Midbrain (tissue), 1 donor: ENCODE measurements at regions not wholly inside any gene's neighbourhood (a gene's known extent, or its start where the extent isn't known, plus 50 kb on each side); places are given as distances from the start of the nearest gene placed in this dataset.
"Not testable (repeated sequence)": the region's sequence is repeated elsewhere in the genome, so short reads cannot be mapped to it uniquely, and the experiment has no call there.

ENCODE experiments used
- DNase-seq: peaks from one replicate; lab custom pipeline; 2025; lab: John Stamatoyannopoulos, UW

- not testable (repeated sequence) for DNase-seq
These were observed 57.4 kb downstream of the FTHL17 start for GRCh38 chrX:31014474-31014873.

GRCh38 chrX:31012509-31013025, 59.3 kb downstream of the FTHL17 start:
- no peak for DNase-seq

GRCh38 chrX:31007321-31007720, 64.5 kb downstream of the FTHL17 start:
- no peak for DNase-seq

DNA sequence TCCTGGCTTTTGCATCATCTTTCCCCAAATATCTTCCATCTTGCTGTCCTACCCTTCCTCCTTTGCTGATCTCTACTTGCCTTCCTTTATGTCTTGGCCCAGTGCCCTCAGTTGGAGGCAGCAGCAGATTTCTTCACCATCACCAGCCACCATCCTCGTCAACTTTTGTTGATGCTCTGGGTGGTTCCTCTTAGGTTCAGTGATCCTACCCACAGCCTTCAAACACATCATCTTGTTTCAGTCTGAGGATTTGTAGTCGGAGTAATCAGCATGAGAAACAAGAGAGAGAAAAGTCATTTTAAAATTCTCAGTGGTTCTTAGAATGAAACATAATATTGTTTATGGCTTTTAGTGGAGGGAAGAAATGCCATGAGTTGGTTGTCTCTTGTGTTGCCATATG, 65.8 kb downstream of the FTHL17 start:
- DNase-seq = no peak

DNA sequence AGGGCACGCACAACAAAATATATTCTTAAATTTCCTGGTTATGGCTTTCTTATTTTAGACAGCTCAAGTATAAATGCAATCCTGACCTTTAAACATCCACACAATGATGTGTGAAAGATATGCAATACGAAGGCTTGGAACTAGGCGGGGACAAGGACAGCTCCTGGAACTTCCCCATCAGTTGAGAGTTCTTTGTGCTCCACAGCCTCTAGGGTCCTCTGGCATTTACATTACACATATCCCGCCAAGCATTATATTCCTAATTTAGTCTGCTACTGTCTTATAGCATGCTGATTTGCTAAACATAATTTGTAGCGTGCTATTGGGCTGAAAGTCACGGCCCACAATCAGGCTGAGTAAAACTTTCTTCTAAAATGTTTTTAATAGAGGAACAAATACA, 74.4 kb downstream of the FTHL17 start:
- no peak for DNase-seq

DNA sequence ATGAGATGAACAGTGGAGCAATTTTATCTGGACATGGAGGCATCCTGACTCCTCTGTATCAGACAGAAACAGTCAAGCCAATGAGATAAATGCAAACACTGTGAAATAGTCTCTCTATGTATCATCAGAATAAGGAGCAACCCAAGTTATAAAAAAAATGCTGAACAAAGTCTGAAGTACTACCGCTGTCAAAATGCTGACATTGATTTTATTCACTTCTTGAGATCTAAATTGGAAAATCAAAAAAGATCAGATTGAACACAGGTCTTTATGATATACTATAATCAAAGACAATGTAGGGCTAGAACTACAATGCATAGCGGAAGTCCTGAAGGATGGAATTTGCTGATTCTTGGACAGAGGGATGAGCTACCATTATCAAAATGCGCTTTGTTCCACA, 76.1 kb downstream of the FTHL17 start:
- DNase-seq = no peak

DNA sequence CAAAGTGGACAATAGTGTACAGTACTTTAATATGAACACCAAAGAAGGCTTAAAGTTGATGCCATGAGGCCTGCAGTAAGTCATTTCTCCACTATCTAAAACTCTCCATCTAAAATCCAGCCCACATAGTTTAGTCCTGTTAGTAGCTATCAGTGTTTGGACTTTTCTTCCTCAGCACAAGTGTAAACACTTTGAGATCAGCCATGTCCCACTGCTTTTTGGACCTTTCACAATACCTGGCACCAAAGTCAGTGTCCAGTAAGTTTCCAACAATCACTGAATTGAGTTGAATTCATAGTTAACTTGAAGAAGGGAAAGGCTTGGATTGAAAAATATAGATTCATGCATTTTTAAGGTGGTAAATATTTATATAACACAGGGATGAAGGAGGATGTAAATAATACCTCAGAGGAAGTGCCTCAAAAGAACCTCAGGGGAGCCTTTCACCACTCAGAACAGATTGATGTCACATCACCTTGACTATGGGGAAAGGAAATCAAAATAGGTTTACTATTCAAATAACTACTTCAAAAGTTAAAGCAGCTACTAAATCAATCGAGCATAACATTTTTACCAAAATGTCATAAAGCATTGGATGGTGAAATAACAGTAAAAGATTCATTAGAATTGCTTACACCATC, 76.7 kb downstream of the FTHL17 start:
- no peak for DNase-seq

DNA sequence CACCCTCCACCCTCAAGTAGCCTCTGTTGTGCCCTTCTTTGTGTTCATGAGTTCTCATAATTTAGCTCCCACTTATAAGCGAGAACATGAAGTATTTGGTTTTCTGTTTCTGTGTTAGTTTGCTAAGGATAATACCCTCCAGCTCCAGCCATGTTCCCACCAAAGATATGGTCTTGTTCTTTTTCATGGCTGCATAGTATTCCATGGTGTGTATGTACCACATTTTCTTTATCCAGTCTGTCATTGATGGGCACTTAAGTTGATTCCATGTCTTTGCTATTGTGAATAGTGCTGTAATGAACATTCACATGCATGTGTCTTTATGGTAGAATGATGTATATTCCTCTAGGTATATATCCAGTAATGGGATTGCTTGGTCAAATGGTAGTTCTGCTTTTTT, 77.8 kb downstream of the FTHL17 start:
- DNase-seq = not testable (repeated sequence)

GRCh38 chrX:30992381-30992904, 79.4 kb downstream of the FTHL17 start:
- no peak for DNase-seq

GRCh38 chrX:30990361-30990760, 81.5 kb downstream of the FTHL17 start:
- DNase-seq = no peak

GRCh38 chrX:30982467-30982866, 89.4 kb downstream of the FTHL17 start:
- no peak for DNase-seq

- DNase-seq = no peak
These were observed 89.9 kb downstream of the FTHL17 start for GRCh38 chrX:30981968-30982367.

DNA sequence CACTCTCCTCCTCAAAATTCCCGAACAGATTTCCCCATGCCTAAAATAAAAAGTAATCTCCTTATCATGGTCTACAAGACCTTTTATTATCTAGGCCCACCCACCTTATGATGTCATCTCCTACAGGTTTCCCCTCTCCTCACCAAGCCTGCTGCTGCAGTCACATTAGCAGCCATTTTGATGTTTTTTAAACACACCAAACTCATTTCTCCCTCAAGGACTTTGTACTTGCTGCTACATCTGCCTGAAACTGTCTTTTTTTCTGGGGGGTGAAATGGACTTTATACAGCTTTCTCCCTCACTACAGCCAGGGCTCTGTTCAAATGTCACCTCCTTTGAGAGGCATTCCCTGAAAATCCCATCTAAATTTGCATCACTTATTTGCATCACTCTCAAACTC, 90.2 kb upstream of the TAB3 start:
- no peak for DNase-seq

DNA sequence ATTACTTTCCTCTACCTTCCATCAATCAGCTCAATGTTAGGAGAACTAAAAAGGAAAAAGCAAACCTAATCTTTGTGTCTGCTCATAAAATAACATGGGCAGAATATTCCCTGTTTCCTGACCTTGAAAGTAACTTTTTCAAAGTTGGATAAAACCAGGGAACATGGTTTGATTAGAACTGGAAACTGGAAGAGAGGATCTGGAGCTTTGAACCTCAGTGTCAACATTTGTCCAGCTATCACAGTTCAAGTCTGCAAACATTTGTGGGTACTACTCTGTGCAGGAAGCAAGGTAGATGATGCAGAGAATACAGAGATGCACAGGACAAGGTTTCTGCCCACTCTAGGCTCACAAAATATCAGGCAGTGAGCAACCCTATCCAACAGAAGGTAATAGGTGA, 86.4 kb upstream of the TAB3 start:
- DNase-seq = no peak

GRCh38 chrX:30973784-30974427, 84.9 kb upstream of the TAB3 start:
- DNase-seq = no peak

DNA sequence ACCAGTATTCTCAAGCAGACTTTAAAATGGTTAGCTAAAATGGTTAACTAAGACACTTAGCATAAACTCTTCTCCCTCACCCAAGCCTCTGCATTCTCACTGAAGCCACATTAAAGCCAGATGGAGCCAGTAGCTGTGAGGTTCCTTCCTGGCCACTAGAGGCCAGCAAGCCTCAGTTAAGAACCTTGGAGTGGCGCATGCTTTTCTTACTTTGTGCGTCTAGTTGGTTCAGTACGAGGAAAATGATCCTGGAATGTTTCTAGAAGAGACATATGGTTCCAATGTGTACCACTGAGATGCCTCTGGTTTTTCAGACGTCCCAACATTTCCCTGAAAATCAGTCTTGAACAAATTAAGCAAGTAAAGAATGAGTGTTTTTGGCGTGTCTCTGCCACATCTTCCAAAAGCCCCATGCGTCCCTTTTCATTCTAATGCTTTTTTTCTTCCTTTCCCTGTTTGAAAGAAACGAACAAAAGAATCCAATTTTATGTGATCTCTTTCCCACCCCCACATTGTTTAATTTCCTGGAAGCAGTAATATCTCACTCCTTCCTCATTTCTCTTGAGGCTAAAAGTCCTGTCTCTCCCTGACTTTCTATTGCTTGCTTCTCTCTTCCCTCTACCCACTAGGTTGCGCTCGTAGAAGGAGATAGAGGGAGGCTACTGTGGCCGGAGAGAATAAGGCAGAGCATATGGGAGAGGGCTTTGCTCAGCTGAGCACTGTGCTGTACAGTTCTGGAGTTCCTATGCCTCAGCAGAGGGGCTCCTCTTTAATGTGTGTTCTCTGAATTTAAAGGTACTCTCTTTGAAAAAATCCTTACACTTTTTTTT, 82.9 kb upstream of the TAB3 start:
- peak; percentile 0 for DNase-seq

DNA sequence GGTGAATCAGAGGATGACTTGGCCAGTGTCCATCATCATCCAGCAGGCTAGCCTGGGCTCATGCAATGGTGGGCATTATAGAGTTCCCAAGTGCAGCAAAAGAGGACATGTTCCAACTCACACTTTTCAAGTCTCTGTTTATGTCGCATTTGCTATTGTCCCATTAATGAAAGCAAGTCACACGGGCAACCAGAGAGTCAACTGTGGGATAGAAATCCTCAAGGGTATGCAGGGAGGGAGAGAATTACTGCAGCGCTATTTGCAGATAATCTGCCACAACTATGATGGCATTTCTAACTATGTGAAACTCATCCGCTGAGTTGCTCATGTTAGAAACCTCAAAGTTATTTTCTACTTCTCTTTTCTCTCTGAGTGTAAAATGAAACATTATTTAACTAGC, 78.5 kb upstream of the TAB3 start:
- no peak for DNase-seq

GRCh38 chrX:30965767-30966166, 76.7 kb upstream of the TAB3 start:
- no peak for DNase-seq

- DNase-seq = no peak
These were observed 72.5 kb upstream of the TAB3 start for GRCh38 chrX:30961387-30962174.

DNA sequence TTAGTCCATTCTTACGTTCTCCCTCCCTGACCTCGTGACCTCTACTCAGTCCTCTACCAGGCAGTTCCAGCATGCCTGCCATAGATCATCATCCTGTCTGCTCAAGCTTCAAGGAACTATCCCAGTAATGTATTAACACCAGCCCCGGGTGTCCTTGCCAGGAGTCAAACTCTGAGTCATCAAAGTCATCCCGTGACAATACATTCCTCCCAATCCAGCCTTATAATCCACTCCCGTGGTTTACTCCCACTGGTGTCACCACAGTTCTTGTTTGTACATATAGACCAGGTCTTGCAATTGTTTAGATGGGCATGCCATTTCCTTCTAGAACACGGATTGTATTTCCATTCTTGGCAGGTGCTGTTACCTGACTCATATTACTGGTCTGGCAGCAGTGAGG, 68.7 kb upstream of the TAB3 start:
- DNase-seq = no peak

GRCh38 chrX:30955687-30956086, 66.6 kb upstream of the TAB3 start:
- DNase-seq = no peak

DNA sequence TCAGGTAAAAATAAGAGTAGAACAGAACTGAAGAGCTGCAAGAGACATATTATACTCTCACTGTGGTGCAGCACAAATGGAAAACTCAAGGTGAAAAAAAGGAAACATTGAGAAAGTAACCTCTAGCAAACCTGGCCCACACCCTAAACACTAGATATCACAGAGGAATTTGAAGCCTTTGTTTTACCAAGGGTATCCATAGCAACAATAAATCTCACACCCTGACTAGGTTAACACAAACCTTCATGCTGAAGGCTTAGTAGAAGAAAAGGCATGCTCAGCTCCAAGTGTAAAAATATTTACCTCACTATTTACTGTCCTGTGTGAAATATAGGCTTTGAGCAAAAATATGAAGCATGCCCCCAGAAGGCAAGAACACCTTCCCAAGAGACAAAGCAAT, 61.9 kb upstream of the TAB3 start:
- DNase-seq = no peak
